ENCODE measurements at regions not wholly inside any gene's neighbourhood (a gene's known extent, or its start where the extent isn't known, plus 50 kb on each side); places are given as distances from the start of the nearest gene placed in this dataset.
A peak's percentile ranks its signal among the peaks of the same experiment; 100 is the strongest.

DNA sequence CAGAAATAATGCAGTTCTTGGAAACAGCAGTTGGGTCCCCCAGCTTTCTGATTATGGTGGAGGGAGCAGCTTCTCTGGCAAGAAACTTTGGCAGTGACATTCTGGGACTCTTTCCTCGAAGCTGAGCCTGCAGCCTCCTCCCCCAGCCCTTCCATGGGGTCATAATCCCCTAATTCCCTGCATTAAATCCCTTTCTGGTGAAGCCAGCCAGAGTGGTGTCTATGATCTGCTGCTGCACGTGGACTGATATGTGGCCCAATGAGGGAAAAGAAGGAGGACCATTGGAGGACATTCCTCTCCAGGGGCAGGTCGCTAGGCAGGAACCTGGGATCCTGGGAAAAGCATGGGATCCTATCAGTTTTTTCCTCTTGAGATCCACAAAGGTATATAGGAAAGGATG, 470.5 kb downstream of the RPS24 start:
- intact Hi-C loops (cut with DNase I): no loop called here
- ATAC-seq (no peak), DNase-seq (no peak)
- no peaks in the 10 kb centered on the region for H3K36me3 ChIP-seq
- no peak overlapping the region for H3K4me3 ChIP-seq
- TF ChIP-seq, protein P1, sequence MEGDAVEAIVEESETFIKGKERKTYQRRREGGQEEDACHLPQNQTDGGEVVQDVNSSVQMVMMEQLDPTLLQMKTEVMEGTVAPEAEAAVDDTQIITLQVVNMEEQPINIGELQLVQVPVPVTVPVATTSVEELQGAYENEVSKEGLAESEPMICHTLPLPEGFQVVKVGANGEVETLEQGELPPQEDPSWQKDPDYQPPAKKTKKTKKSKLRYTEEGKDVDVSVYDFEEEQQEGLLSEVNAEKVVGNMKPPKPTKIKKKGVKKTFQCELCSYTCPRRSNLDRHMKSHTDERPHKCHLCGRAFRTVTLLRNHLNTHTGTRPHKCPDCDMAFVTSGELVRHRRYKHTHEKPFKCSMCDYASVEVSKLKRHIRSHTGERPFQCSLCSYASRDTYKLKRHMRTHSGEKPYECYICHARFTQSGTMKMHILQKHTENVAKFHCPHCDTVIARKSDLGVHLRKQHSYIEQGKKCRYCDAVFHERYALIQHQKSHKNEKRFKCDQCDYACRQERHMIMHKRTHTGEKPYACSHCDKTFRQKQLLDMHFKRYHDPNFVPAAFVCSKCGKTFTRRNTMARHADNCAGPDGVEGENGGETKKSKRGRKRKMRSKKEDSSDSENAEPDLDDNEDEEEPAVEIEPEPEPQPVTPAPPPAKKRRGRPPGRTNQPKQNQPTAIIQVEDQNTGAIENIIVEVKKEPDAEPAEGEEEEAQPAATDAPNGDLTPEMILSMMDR (IDR thresholded peaks at IDR 0.05): no peak
- no peaks in the 10 kb centered on the region for H3K27me3 ChIP-seq
- no peak overlapping the region for H3K27ac ChIP-seq
- peaks cover 0 to 16% (median 0%) of the 10 kb centered on the region in 9 donors for H3K4me1 ChIP-seq
- 79 to 82% methylated on average over 3 of the region's 3 CpGs for WGBS, 2 donors
- H3K9me3 ChIP-seq: no peaks in the 10 kb centered on the region

DNA sequence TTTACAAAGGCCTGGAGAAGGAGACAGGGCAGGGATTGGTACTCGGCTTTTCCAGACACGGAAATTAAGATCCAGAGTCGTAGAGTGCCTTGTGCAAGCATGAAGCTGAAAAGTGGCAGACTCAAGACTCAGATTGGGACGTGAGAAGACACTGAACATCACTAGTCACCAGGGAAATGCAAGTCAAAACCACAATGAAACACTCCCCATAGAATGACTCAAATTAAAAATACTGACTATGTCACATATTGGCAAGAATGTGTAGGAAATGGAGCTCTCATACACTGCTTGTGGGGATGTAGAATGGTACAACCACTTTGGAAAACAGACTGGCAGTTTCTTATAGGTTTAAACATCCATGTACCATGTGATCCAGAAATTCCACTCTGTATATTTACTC, 472.0 kb downstream of the RPS24 start:
- intact Hi-C loops (cut with DNase I): no loop called here
- Histone ChIP-seq H3K36me3 (no peaks in the 10 kb centered on the region), H3K9me3 (no peaks in the 10 kb centered on the region), H3K27me3 (no peaks in the 10 kb centered on the region), H3K4me3 (no peak overlapping the region), H3K4me1 (peaks cover 0 to 21% (median 0%) of the 10 kb centered on the region in 9 donors), H3K27ac (no peak overlapping the region)
- ATAC-seq (no peak), DNase-seq (no peak)
- TF ChIP-seq, protein P1 (IDR thresholded peaks at IDR 0.05): no peak
- 93 to 95% methylated on average over 4 of the region's 4 CpGs for WGBS, 2 donors

DNA sequence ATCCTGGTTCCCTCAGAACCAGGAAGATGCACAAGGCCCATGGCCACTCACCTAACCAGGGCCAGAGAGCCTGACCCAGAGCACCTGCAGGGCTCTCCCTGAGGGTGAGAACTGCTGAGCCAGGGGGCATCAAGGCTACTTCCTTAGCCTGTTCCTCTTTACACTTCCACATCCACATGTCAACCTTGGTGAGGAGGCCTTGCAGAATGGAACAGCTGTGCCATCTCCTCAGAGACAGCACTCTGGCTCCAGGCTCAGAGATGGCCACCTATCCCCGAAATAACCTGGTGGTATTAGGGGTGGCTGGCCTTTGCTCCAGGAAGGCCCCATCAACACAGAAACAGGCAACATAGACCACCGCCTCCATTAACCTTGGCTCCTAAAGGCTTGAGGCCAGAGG, 473.0 kb downstream of the RPS24 start:
- ATAC-seq (no peak), DNase-seq (no peak)
- Histone ChIP-seq H3K4me1 (peaks cover 0 to 27% (median 4%) of the 10 kb centered on the region in 9 donors), H3K27me3 (no peaks in the 10 kb centered on the region), H3K36me3 (no peaks in the 10 kb centered on the region), H3K27ac (no peak overlapping the region), H3K4me3 (no peak overlapping the region), H3K9me3 (no peaks in the 10 kb centered on the region)
- 89 to 98% methylated on average over 2 of the region's 2 CpGs for WGBS, 2 donors
- TF ChIP-seq, protein P1 (IDR thresholded peaks at IDR 0.05): no peak
- intact Hi-C loops (cut with DNase I): no loop called here

DNA sequence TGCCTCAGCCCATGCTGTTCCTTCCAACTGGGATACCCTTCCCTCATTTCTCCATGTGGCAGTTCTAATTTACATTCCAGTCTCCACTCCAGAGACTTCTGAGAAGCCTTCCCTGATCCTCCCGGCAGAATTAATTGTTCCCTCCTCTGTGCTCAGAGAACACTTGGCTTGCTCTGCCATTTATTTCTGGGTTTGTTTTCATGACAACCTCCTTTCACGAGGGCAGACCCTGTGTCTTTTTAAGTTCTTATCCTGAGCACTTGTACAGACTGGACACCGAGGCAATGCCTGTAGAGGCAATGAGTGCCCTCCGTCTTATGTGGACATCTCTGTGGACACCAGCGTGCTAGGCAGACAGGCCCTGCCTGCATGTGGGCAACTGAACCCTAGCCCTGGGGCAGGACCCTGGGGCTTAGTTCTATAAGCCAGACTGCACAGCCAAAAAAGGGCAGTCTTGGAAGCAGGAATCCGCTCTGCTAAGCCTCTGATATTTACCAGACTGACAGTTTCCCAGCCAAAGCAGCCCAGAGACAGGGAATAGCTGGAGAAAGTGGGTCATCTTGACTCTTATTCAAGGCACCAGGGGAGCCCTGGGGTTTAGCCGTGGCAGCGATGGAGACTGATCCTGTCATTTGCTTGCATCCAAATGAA, 474.0 kb downstream of the RPS24 start:
- peaks cover 0 to 27% (median under 1%) of the 10 kb centered on the region in 9 donors for H3K4me1 ChIP-seq
- peak in 1 of 8 donors; percentile 10 for ATAC-seq
- WGBS, 2 donors: 70 to 82% methylated on average over 8 of the region's 8 CpGs

More for the DNA sequence above, 474.0 kb downstream of the RPS24 start:
- Histone ChIP-seq H3K27me3 (no peaks in the 10 kb centered on the region), H3K36me3 (no peaks in the 10 kb centered on the region), H3K27ac (no peak overlapping the region), H3K4me3 (no peak overlapping the region), H3K9me3 (no peaks in the 10 kb centered on the region)
- intact Hi-C loops (cut with DNase I): no loop called here
- no peak for DNase-seq
- TF ChIP-seq, protein P1 (IDR thresholded peaks at IDR 0.05): no peak
